GM19467 (cell line): ENCODE measurements at regions not wholly inside any gene's neighbourhood (a gene's known extent, or its start where the extent isn't known, plus 50 kb on each side); places are given as distances from the start of the nearest gene placed in this dataset.
"Not testable (repeated sequence)": the region's sequence is repeated elsewhere in the genome, so short reads cannot be mapped to it uniquely, and the experiment has no call there.

Experiments used
- ATAC-seq: cut with Tn5 transposase; IDR thresholded peaks from one replicate; pipeline ENCODE4 v1.9.1; 2021; ENCODE audit warnings: mild to moderate bottlenecking, moderate library complexity; ENCODE audit not compliant: unreplicated experiment

DNA sequence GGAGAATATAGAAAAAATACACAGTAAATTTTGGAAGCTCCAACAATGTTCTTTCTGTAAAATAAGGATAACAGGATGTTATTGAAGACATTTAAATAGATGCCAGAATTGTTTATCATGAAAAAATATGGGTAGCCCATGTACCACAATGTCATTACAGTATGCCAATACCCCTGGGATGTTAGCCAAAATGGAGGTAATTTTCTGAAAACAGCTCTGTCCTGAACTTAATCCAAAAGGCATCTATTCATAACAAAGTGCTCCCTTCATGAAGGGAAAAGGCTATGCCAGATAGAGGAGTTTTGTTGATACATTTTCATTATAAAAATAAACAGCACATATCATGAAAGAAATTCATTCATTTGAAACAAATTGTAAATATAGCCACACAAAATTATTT lies 1902.6 kb upstream of the AGA start:
- ATAC-seq, result no peak

GRCh38 chr4:179352221-179352620 lies 1910.0 kb upstream of the AGA start:
- no peak for ATAC-seq

DNA sequence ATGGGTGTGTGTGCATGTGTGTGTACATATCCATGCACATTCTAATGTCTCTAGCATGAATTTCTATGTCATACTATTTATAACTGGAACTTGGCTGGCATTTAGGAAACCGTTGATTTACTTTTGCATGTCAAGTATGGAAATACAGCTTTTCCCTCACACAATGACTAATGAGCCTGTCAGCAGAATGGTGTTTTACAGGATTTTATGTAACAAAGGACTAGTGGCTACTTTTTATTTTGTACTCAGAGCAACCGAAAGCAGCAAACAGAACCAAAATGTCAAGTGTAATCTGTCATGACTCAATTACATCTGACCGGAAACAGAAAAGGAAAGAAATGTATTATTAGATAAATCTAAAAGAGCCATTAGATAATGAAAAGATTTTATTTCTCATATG lies 1911.5 kb upstream of the AGA start:
- ATAC-seq, result no peak

DNA sequence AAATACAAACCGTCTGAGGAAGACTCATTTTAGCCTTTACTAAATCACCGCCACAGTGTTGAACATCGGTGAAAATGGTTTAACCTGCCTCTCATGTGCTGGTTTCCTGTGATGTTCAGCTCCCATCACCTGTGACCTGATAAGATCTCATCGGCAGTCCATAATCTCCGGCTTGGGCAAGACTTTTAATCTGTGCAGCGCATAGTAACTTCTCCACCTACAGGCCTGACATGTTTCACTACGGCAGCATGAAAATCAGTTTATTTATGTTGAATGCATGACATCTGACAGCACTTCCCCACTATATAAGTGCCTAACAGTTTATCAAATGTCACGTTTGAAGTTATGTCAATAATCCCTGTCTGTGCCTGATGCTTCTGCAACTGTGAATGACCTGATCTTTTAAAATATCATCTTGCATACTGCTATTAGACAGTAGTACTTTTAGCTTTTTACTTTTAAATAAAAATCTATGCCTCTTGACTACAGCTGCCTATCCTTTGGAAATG lies 1919.8 kb upstream of the AGA start:
- no peak for ATAC-seq

- ATAC-seq, result not testable (repeated sequence)
These were observed 1923.7 kb upstream of the AGA start for GRCh38 chr4:179365932-179366331.

GRCh38 chr4:179372242-179372641 lies 1930.0 kb upstream of the AGA start:
- no peak for ATAC-seq

DNA sequence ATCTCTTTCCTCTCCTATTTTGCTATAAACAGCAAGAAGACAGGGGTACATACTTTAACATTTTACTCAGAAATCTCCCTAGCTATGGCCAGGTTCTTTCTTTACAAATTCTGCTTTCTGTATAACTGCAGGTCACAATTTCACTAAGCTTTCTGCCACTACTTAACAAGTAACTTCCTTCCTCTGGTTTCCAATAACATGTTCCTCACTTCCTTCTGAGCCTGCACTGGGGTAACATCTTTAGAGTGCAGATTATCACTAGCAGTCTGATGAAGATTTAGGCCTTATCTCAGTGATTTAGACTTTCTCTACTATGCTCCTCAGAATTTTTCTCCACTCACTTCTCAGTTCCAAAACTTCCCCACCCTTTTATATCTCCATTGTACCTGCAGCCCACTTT lies 1930.5 kb upstream of the AGA start:
- no peak for ATAC-seq

- not testable (repeated sequence) for ATAC-seq
These were observed 1936.6 kb upstream of the AGA start for GRCh38 chr4:179378847-179379246.

DNA sequence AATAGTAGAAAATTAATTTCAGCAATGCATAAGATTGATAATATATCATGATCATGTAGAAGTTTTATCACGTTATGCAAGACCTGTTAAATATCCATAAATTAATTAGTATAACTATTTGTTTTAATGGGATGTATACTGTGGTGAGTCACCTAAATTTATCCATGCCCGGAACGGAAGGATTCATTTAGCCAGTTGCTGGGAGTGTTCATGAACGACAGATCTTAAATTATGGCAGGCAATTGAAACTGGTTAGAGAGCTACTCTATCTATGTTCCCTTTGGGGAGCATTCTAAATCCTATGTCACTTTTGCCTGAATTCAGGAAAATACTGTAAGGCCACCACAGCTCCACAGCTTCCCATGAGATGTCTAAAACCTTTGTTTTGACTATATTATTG lies 1950.5 kb upstream of the AGA start:
- no peak for ATAC-seq

- ATAC-seq, result no peak
These were observed 1956.2 kb upstream of the AGA start for GRCh38 chr4:179398414-179398813.

DNA sequence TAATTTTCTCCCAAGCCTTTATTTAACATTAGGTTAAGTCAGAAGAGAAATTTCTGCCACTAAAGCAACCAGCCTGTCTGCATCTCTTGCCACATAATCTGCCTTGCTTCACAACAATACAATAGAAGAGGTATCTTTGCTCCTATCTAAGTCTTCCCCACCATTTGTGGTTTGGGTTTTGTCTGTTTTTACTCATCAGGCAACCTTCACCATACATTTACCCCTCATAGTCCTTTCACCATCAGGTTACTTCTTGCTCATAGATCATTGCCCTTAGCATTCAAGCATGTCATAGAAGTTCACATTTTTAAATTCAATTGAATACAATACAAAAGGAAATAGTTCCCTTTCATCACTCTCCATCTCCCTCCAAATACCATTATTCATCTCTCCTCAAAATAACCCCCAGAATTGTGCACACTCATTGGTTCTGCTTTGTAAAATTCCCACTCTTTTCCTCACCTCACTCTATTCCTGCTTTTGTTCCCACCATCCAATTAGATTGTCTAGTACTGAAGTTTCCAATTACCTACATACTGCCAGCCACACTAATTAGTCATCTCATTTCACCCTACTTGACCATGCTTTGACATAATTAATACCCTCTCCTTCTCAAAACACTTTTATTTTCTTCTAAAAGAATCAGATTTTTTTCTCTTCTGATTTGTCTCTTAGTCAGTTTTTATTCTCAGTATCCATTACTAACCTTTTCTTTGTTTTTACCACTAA lies 1957.0 kb upstream of the AGA start:
- no peak for ATAC-seq

DNA sequence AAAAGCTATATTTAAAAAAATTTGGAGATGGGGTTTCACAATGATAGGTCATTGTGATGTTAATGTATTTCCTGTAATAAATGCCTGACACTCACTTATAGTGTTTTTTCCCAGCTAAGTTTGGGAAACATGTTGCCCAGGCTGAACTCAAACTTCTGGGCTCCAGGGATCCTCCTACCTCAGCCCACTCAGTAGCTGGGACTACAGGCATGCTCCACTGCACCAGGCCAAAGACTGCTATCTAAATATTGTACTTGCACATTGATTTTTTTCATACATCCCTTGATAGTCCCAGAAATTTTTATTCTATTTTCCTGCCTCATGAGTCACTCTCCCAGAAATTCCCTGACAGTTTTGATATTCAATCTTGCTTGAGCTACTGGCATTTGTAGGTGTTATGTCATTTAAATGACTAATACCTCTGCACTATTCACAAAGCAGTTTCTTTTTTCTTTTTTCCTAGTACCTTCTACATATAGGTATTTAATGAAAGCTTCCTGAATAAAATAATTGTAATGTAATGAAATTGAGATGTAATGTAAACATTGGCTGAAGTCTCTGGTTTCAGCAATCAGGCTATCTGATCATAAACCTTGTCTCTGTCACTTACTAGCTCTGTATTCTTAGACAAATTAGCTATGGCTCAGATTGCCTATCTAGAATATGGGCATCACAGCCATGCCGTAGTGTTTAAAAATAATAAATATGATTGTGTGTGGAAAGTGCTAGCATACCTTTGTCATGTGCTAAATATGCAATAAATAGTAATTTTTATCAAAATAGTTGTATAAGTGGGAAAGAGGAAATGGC lies 1973.0 kb upstream of the AGA start:
- no peak for ATAC-seq

GRCh38 chr4:179415847-179416223 lies 1973.6 kb upstream of the AGA start:
- ATAC-seq, result no peak

DNA sequence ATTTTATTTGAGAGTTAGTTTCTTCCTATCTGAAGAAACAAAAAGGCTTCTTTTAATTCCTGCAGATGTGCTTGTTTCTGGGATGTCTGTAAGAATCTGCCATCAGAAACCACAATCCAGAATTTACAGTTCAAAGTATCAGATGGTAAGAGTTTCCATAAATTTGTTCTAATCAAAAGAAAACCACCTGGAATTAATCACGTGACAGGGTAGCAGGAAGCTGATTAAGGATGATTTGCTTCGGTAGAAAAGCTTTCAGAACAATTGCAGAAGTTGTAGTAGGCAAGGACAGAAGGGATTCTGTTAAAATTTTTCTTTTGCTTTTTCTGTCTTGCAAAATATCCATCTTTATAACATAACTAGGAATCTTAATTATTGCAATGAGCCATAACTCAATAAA lies 1975.1 kb upstream of the AGA start:
- no peak for ATAC-seq

DNA sequence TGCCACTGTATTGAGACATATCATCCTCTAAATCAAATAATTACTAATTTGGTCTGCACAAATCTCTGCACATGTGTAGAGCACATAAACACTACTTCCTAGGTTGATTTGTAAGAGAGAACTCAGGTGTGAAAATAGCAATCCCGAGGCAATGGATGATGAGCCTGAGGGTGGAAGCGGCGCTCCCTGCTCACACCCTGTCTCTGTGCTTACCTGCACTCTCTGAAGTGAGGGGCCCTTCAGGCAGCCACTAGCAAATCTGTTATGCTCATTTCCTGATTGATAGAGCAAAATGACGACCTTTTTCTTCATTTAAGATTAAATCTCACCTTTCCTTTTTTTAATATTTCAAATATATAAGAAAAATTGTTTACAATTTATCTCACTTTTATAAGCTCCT lies 1995.7 kb upstream of the AGA start:
- no peak for ATAC-seq

- no peak for ATAC-seq
These were observed 1999.4 kb upstream of the AGA start for GRCh38 chr4:179441596-179441995.

- ATAC-seq, result no peak
These were observed 2005.1 kb upstream of the AGA start for GRCh38 chr4:179447308-179447707.

- ATAC-seq, result no peak
These were observed 2023.0 kb upstream of the AGA start for GRCh38 chr4:179465131-179465797.

DNA sequence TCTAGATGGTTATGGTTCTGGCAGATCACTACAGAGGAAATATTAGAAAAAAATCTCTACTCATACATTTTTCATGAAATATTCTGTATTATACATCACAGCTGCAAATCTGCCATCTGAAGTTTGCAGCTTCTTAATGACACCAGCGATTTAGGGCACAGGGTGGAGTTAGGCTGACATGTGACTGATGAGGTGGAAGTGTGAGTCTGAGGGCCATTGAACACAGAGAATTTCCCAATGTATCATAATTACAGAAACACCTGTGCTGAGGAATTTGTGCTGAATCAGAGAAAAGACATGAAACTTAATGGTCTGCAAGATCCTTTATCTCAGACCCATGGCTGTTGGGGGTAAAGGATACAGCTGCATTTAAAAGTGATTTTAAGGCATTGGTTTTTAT lies 2025.6 kb upstream of the AGA start:
- no peak for ATAC-seq

DNA sequence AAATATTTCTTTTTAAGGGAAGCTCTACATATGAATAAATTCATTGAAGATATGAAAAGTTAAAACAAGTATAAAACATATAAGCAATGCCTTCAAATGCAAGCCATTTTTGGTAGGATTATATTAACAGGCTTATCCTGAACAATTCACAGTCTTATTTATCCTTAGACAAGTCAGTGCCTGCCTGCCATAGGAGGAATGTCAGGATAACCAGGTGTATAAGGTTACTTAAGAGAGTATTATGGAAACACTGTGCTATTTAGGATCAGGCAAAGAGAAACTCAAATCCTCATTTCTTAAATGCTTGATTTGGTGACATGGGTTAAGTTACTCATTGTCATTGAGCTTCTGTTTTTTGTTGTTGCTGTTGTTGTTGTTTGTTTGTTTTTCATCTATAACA lies 2029.9 kb upstream of the AGA start:
- no peak for ATAC-seq

DNA sequence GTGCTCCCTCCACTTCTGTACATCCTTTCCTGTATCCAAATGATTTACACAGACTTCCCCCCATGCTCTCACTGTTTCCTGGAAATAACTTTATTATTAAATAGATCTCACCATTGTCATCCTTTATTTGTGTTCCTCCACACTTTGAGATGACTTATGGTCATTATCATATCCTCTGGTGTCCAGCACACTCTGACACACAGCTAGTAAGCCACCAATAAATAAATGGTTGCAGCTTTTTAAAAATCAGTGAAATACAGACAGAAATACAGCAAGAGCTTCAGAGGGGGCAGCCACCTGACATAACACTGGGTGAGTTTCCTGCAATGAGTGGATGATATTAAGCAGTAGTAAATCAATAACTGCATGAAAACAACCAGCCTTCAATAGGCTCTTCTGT lies 2036.4 kb upstream of the AGA start:
- ATAC-seq, result no peak

DNA sequence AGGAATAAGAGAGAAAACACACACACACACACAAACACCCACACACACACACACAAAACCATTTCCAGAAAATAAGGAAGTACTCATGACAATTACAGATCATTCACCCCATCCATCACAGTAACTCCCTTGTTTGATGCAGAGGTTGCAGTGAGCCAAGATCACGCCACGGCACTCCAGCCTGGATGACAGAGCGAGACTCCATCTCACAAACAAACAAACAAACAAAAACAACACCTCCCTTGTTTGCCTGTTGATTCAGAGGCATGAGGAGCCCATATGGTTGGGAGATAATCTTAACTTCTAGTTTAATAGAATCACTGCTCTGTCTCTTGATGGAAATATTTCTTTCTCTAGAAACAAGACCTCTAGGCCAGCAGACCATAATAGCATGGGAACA lies 2043.5 kb upstream of the AGA start:
- ATAC-seq, result no peak
